HL-60 (cell line): ENCODE measurements at regions not wholly inside any gene's neighbourhood (a gene's known extent, or its start where the extent isn't known, plus 50 kb on each side); places are given as distances from the start of the nearest gene placed in this dataset.

ENCODE experiments used
- CTCF ChIP-seq: IDR thresholded peaks from one replicate; pipeline ENCODE4 v1.5.1; 2011; ENCODE audit warnings: low read length, control low read depth, inconsistent platforms; ENCODE audit not compliant: insufficient read depth
- GABPA ChIP-seq: IDR thresholded peaks from 2 replicates; pipeline ENCODE4 v1.6.1; 2012; ENCODE audit warnings: low read depth
- POLR2AphosphoS5 ChIP-seq: IDR thresholded peaks from 2 replicates; pipeline ENCODE4 v1.6.1; 2012; ENCODE audit warnings: low read depth
- TF ChIP-seq, protein P1 (sequence below): IDR thresholded peaks from 2 replicates; pipeline ENCODE4 v1.6.1; 2012; ENCODE audit warnings: low read depth; ENCODE audit not compliant: insufficient replicate concordance

- TF ChIP-seq CTCF = no peak
- TF ChIP-seq, protein P1, sequence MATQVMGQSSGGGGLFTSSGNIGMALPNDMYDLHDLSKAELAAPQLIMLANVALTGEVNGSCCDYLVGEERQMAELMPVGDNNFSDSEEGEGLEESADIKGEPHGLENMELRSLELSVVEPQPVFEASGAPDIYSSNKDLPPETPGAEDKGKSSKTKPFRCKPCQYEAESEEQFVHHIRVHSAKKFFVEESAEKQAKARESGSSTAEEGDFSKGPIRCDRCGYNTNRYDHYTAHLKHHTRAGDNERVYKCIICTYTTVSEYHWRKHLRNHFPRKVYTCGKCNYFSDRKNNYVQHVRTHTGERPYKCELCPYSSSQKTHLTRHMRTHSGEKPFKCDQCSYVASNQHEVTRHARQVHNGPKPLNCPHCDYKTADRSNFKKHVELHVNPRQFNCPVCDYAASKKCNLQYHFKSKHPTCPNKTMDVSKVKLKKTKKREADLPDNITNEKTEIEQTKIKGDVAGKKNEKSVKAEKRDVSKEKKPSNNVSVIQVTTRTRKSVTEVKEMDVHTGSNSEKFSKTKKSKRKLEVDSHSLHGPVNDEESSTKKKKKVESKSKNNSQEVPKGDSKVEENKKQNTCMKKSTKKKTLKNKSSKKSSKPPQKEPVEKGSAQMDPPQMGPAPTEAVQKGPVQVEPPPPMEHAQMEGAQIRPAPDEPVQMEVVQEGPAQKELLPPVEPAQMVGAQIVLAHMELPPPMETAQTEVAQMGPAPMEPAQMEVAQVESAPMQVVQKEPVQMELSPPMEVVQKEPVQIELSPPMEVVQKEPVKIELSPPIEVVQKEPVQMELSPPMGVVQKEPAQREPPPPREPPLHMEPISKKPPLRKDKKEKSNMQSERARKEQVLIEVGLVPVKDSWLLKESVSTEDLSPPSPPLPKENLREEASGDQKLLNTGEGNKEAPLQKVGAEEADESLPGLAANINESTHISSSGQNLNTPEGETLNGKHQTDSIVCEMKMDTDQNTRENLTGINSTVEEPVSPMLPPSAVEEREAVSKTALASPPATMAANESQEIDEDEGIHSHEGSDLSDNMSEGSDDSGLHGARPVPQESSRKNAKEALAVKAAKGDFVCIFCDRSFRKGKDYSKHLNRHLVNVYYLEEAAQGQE = no peak
- TF ChIP-seq GABPA = no peak
- no peak for TF ChIP-seq POLR2AphosphoS5
These were observed 100.8 kb upstream of the ADRA2C start for GRCh38 chr4:3665360-3665891.
